OCI-LY7 (cell line): ENCODE measurements at regions not wholly inside any gene's neighbourhood (a gene's known extent, or its start where the extent isn't known, plus 50 kb on each side); places are given as distances from the start of the nearest gene placed in this dataset.

Experiments used
- BruUV-seq: library from RNA; stranded (reverse); fragments of 400-500 nt; replicated peaks from 2 replicates; lab custom pipeline; 2021; lab: Mats Ljungman, UMichigan
- CTCF ChIA-PET: fragments of 300-600 bp; sonication (Branson Sonifier 250); formaldehyde crosslinking; loops from one replicate; lab custom pipeline; 2022; ENCODE audit warnings: antibody characterized with exemption; ENCODE audit not compliant: unreplicated experiment; lab: Charles Lee
- POLR2A ChIA-PET: fragments of 300-600 bp; sonication (Branson Sonifier 250); formaldehyde crosslinking; loops from one replicate; lab custom pipeline; 2022; ENCODE audit warnings: antibody characterized with exemption; lab: Charles Lee
- DNase-seq: peaks from one replicate; pipeline ENCODE4 v3.0.0-alpha.2; 2015; ENCODE audit warnings: low spot score
- H2AFZ ChIP-seq: fragments of 200-600 bp; sonication (generic), shearing (Covaris generic); 2 replicates; pipeline ENCODE4 v1.6.1; 2014; ENCODE audit warnings: mild to moderate bottlenecking, antibody characterized with exemption, low read length, moderate library complexity
- H3K27ac ChIP-seq: fragments of 200-600 bp; sonication (generic); 2 replicates; pipeline ENCODE4 v1.5.1; 2014; ENCODE audit warnings: mixed run types, low read depth, mild to moderate bottlenecking, moderate library complexity, low read length, inconsistent platforms; ENCODE audit not compliant: poor library complexity, severe bottlenecking
- H3K36me3 ChIP-seq: fragments of 200-600 bp; sonication (generic); 2 replicates; pipeline ENCODE4 v1.6.1; 2014; ENCODE audit warnings: mild to moderate bottlenecking, antibody characterized with exemption, low read length, moderate library complexity, mixed read lengths; ENCODE audit not compliant: insufficient read depth
- H3K4me1 ChIP-seq: fragments of 200-600 bp; sonication (generic); 2 replicates; pipeline ENCODE4 v1.5.1; 2014; ENCODE audit warnings: mild to moderate bottlenecking, low read length; ENCODE audit not compliant: insufficient read depth, poor library complexity, severe bottlenecking
- H3K4me2 ChIP-seq: fragments of 200-600 bp; sonication (generic); 2 replicates; pipeline ENCODE4 v1.6.1; 2014; ENCODE audit warnings: mild to moderate bottlenecking, low read length
- H3K4me3 ChIP-seq: fragments of 200-600 bp; sonication (generic); 2 replicates; pipeline ENCODE4 v1.5.1; 2014; ENCODE audit warnings: mild to moderate bottlenecking, low read depth, low read length; ENCODE audit not compliant: poor library complexity, severe bottlenecking
- H3K79me2 ChIP-seq: fragments of 200-600 bp; sonication (generic); 2 replicates; pipeline ENCODE4 v1.6.1; 2016; ENCODE audit warnings: low read depth, mild to moderate bottlenecking, low read length, moderate library complexity, mixed read lengths; ENCODE audit not compliant: insufficient read depth
- H3K9me2 ChIP-seq: fragments of 200-600 bp; sonication (generic); 2 replicates; pipeline ENCODE4 v1.6.1; 2016; ENCODE audit warnings: mild to moderate bottlenecking, low read length, mixed read lengths; ENCODE audit not compliant: insufficient read depth
- H3K9me3 ChIP-seq: fragments of 200-600 bp; sonication (generic); 2 replicates; pipeline ENCODE4 v1.6.1; 2014; ENCODE audit warnings: mild to moderate bottlenecking, mixed run types, low read length, mixed read lengths
- H4K20me1 ChIP-seq: fragments of 200-600 bp; sonication (generic); 2 replicates; pipeline ENCODE4 v1.6.1; 2014; ENCODE audit warnings: mild to moderate bottlenecking, antibody characterized with exemption, low read length, moderate library complexity, mixed read lengths; ENCODE audit not compliant: insufficient read depth
- CTCF ChIP-seq: fragments of 200-600 bp; sonication (generic); conservative IDR thresholded peaks from 2 replicates; pipeline ENCODE4 v1.5.1; 2014; ENCODE audit warnings: mild to moderate bottlenecking, antibody characterized with exemption, low read length, moderate library complexity, mixed read lengths
- EZH2phosphoT487 ChIP-seq: fragments of 200-600 bp; sonication (generic); IDR thresholded peaks from 2 replicates; pipeline ENCODE4 v1.6.1; 2018; ENCODE audit warnings: low read depth, borderline replicate concordance, mild to moderate bottlenecking, mixed run types, antibody characterized with exemption, low read length, moderate library complexity, mixed read lengths
- intact Hi-C: fragments of 100-400 bp; cut with micrococcal nuclease; formaldehyde crosslinking; loops from one replicate; pipeline ENCODE4 v1.10.0; 2022; ENCODE audit not compliant: unreplicated experiment

- H3K36me3 ChIP-seq, result no peaks in the 10 kb centered on the region
- DNase-seq, result no peak
- H3K4me1 ChIP-seq, result no peaks in the 10 kb centered on the region
- no peak overlapping the region for H3K4me3 ChIP-seq
- no peak overlapping the region for H3K27ac ChIP-seq
- no peaks in the 10 kb centered on the region for H3K79me2 ChIP-seq
- H3K9me2 ChIP-seq, result no peaks in the 10 kb centered on the region
- no peak overlapping the region for H2AFZ ChIP-seq
- TF ChIP-seq EZH2phosphoT487 (no peak), CTCF (no peak)
- no peaks in the 10 kb centered on the region for H4K20me1 ChIP-seq
- CTCF ChIA-PET, result no interaction called here
- BruUV-seq, result no TSS peak
- no peaks in the 10 kb centered on the region for H3K9me3 ChIP-seq
- intact Hi-C loops, result no loop called here
- H3K4me2 ChIP-seq, result no peak overlapping the region
- POLR2A ChIA-PET, result no interaction called here
Measured at GRCh38 chr2:153354377-153354776, 124.2 kb downstream of the RPRM start.

- H3K79me2 ChIP-seq, result no peaks in the 10 kb centered on the region
- intact Hi-C loops, result no loop called here
Measured at GRCh38 chr2:153349603-153350002, 129.0 kb downstream of the RPRM start.

More at GRCh38 chr2:153349603-153350002, 129.0 kb downstream of the RPRM start:
- H2AFZ ChIP-seq, result no peak overlapping the region
- no peak overlapping the region for H3K4me2 ChIP-seq
- DNase-seq, result no peak
- ChIA-PET CTCF (interaction anchor here (0.6 kb wide), 1 partner anchor 13 kb away, joined by 3 read pairs; no protein-coding TSS in a partner anchor), POLR2A (no interaction called here)
- H3K36me3 ChIP-seq, result no peaks in the 10 kb centered on the region
- H3K4me3 ChIP-seq, result no peak overlapping the region
- H3K9me3 ChIP-seq, result no peaks in the 10 kb centered on the region
- no peaks in the 10 kb centered on the region for H4K20me1 ChIP-seq
- BruUV-seq, result no TSS peak
- TF ChIP-seq EZH2phosphoT487 (no peak), CTCF (no peak)
- H3K4me1 ChIP-seq, result no peaks in the 10 kb centered on the region
- H3K27ac ChIP-seq, result no peak overlapping the region
- no peaks in the 10 kb centered on the region for H3K9me2 ChIP-seq
